Nephron (organoid): ENCODE measurements at regions not wholly inside any gene's neighbourhood (a gene's known extent, or its start where the extent isn't known, plus 50 kb on each side); places are given as distances from the start of the nearest gene placed in this dataset.

Experiments used
- H3K27ac Mint-ChIP-seq, 3 experiments: 2 replicates each; pipeline ENCODE4 v1.8.0; 2020; ENCODE audit warnings: mixed read lengths in 3 of 3, mild to moderate bottlenecking in 2 of 3, moderate library complexity in 1 of 3
- H3K27me3 Mint-ChIP-seq: 2 replicates; pipeline ENCODE4 v1.8.0; 2021; ENCODE audit warnings: low read depth, mild to moderate bottlenecking, moderate library complexity, mixed read lengths
- H3K36me3 Mint-ChIP-seq: 2 replicates; pipeline ENCODE4 v1.8.0; 2020; ENCODE audit warnings: low read depth, mixed read lengths
- H3K4me1 Mint-ChIP-seq: 2 replicates; pipeline ENCODE4 v1.8.0; 2020; ENCODE audit warnings: mixed read lengths
- H3K4me3 Mint-ChIP-seq, 3 experiments: 2 replicates each; pipeline ENCODE4 v1.8.0; 2020; ENCODE audit warnings: mild to moderate bottlenecking in 3 of 3, mixed read lengths in 3 of 3, moderate library complexity in 2 of 3
- H3K9me3 Mint-ChIP-seq: 2 replicates; pipeline ENCODE4 v1.8.0; 2020; ENCODE audit warnings: mixed read lengths
- TF ChIP-seq, protein P1 (sequence below), 3 experiments: fragments of 200-600 bp; sonication (generic); IDR thresholded peaks; one replicate each; pipeline ENCODE4 v1.5.0; 2021; ENCODE audit warnings: antibody characterized with exemption in 3 of 3; ENCODE audit not compliant: unreplicated experiment in 3 of 3

DNA sequence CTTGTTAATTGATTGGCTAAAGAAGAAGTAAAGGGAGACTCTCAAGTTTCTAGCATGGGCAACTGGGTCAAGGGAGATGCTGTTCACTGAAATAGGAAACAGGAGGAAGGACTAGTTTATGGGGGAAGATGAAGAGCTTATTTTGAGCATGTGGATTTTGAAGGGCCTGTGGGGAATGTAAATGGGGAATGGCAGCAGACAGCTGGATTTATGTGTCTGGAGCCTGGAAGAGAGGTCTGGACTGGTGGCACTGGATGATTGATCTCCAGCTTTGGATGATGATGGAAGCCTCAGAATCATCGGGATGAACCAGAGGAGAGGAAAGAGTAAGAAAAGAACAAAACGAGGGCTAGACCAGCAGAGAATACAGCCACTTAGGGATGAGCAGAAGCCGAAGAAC lies 54.9 kb upstream of the ENAH start:
- H3K4me3 Mint-ChIP-seq = no peak overlapping the region
- H3K27me3 Mint-ChIP-seq = peaks cover 12% of the 10 kb centered on the region
- H3K4me1 Mint-ChIP-seq = peaks cover 10% of the 10 kb centered on the region
- TF ChIP-seq, protein P1, sequence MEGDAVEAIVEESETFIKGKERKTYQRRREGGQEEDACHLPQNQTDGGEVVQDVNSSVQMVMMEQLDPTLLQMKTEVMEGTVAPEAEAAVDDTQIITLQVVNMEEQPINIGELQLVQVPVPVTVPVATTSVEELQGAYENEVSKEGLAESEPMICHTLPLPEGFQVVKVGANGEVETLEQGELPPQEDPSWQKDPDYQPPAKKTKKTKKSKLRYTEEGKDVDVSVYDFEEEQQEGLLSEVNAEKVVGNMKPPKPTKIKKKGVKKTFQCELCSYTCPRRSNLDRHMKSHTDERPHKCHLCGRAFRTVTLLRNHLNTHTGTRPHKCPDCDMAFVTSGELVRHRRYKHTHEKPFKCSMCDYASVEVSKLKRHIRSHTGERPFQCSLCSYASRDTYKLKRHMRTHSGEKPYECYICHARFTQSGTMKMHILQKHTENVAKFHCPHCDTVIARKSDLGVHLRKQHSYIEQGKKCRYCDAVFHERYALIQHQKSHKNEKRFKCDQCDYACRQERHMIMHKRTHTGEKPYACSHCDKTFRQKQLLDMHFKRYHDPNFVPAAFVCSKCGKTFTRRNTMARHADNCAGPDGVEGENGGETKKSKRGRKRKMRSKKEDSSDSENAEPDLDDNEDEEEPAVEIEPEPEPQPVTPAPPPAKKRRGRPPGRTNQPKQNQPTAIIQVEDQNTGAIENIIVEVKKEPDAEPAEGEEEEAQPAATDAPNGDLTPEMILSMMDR (IDR thresholded peaks at IDR 0.05; ENCODE audit: unreplicated experiment in 3 of 3) = no peak
- no peaks in the 10 kb centered on the region for H3K36me3 Mint-ChIP-seq
- no peaks in the 10 kb centered on the region for H3K9me3 Mint-ChIP-seq
- H3K27ac Mint-ChIP-seq = no peak overlapping the region

DNA sequence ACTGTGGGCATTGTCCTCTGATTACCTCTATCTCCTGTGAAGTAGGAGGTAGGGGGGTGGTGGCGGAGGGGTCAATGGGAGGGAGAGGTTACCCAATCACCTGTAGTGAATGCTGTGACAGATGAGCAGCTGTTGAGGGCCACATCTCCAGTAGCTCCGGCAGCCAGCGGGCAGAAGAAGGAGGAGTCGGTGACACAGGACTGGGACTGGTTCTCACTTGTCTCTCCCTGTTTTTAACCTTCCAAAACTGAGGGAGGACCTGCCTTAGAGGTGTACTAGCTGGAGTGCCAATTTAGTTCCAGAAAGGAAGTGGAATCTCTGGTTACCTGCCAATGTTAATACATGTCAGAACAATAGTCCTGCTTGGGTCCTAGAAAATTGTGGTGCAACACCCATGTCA lies 56.2 kb upstream of the ENAH start:
- Mint-ChIP-seq H3K4me1 (peaks cover 10% of the 10 kb centered on the region), H3K9me3 (no peaks in the 10 kb centered on the region), H3K27ac (no peak overlapping the region), H3K4me3 (peak overlapping the region in 2 of 3 experiments; percentile 20 to 42), H3K27me3 (peaks cover 12% of the 10 kb centered on the region), H3K36me3 (no peaks in the 10 kb centered on the region)
- TF ChIP-seq, protein P1 (IDR thresholded peaks at IDR 0.05; ENCODE audit: unreplicated experiment in 3 of 3) = no peak

DNA sequence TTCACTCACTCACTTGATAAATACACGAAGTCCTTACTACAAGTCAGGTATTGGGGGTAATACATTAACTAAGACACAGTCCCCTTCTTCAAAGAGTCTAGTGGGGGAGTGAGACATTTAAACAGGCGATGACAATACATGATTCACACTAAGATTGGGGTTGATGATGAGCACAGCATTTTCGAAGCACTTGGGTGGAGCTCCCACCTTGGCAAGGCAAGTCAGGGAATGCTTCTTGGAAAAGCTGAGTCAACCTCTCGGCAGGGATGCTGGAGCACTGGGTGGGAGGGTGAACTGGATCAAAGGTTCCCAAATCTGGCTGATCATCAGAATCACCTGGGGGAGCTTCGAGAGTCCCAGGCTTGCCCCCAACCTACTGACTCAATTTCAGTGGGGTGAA lies 57.9 kb upstream of the ENAH start:
- Mint-ChIP-seq H3K27me3 (peaks cover 12% of the 10 kb centered on the region), H3K27ac (peak overlapping the region in 2 of 3 experiments; percentile 19 to 49), H3K4me1 (peaks cover 10% of the 10 kb centered on the region), H3K9me3 (no peaks in the 10 kb centered on the region), H3K36me3 (no peaks in the 10 kb centered on the region), H3K4me3 (no peak overlapping the region)
- TF ChIP-seq, protein P1 (IDR thresholded peaks at IDR 0.05; ENCODE audit: unreplicated experiment in 3 of 3) = no peak

DNA sequence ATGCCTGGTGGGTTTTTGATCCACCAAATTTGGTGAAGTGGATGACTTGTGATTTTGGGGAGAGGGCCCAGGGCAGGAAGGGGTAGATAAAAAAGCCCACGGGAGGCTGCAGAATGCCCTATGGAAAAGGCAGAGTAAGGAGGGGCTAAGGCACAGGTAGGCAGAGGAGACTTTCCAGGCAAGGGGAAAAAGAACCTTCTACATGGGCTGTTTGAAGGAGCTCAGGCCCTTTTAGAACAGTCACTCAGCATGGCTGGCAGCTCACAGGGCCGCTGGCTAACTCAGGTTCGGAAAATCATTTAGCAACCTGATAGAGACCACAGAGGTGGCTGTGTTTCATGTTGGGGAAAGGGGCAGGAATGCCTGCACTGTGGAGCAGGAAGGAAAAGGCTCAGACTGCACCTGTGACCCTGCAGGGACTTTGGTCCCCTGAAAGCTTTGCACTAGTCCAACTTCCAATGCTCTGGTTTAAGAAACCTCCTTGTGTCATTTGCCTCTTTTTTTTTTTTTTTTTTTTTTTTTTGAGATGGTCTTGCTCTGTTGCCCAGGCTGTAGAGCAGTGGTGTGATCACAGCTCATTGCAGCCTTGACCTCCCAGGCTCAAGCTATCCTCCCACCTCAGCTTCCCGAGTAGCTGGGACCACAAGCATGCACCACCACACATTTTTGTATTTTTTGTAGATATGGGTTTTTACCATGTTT lies 58.5 kb upstream of the ENAH start:
- Mint-ChIP-seq H3K27ac (peak overlapping the region in 1 of 3 experiments; percentile 49), H3K4me1 (peaks cover 10% of the 10 kb centered on the region), H3K4me3 (no peak overlapping the region), H3K9me3 (no peaks in the 10 kb centered on the region), H3K27me3 (peaks cover 10% of the 10 kb centered on the region), H3K36me3 (no peaks in the 10 kb centered on the region)
- TF ChIP-seq, protein P1 (IDR thresholded peaks at IDR 0.05; ENCODE audit: unreplicated experiment in 3 of 3) = no peak

DNA sequence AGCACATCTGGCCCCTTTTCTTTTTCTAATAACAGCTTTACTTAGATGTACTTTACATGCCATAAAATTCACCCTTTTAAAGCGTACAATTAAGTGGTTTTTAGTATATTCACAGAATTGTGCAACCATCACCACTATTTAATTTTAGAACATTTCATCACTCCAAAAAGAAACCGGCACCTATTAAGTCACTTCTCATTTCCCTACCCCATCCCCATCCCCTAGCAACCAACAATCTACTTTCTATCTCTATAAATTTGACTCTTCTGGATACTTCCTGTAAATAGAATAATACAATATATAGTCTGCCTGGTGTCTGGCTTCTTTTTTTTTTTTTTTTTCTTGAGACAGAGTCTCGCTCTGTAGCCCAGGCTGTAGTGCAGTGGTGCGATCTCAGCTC lies 59.5 kb upstream of the ENAH start:
- Mint-ChIP-seq H3K4me1 (peaks cover 10% of the 10 kb centered on the region), H3K4me3 (no peak overlapping the region), H3K27me3 (peaks cover 8% of the 10 kb centered on the region), H3K9me3 (no peaks in the 10 kb centered on the region), H3K27ac (no peak overlapping the region), H3K36me3 (no peaks in the 10 kb centered on the region)
- TF ChIP-seq, protein P1 (IDR thresholded peaks at IDR 0.05; ENCODE audit: unreplicated experiment in 3 of 3) = no peak

DNA sequence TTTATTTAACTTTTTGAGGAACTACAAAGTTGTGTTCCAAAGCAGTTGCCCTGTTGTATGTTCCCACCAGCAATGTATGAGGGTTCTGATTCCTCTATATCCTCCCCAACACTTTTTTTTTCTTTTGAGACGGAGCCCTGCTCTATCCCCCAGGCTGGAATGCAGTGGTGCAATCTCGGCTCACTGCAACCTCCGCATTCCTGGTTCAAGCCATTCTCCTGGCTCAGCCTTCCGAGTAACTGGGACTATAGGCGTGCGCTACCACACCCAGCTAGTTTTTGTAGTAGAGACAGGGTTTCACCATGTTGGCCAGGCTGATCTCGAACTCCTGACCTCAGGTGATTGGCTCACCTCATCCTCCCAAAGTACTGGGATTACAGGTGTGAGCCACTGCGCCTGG lies 60.4 kb upstream of the ENAH start:
- no peak overlapping the region for H3K27ac Mint-ChIP-seq
- H3K27me3 Mint-ChIP-seq = peaks cover 8% of the 10 kb centered on the region
- TF ChIP-seq, protein P1 (IDR thresholded peaks at IDR 0.05; ENCODE audit: unreplicated experiment in 3 of 3) = no peak

More for the DNA sequence above, 60.4 kb upstream of the ENAH start:
- Mint-ChIP-seq H3K4me3 (no peak overlapping the region), H3K4me1 (peaks cover 10% of the 10 kb centered on the region), H3K36me3 (no peaks in the 10 kb centered on the region), H3K9me3 (no peaks in the 10 kb centered on the region)
